Mucosa of rectum (tissue), 2 donors: ENCODE measurements at regions not wholly inside any gene's neighbourhood (a gene's known extent, or its start where the extent isn't known, plus 50 kb on each side); places are given as distances from the start of the nearest gene placed in this dataset.

Source experiments
- H3K27ac ChIP-seq, 2 donors: one replicate each; pipeline ENCODE4 v1.7.0; 2013; ENCODE audit warnings: inconsistent platforms in 2 of 2, low read depth in 2 of 2, low read length in 2 of 2
- H3K27me3 ChIP-seq, 2 donors: one replicate each; pipeline ENCODE4 v1.7.0; 2013; ENCODE audit warnings: low read length in 2 of 2; ENCODE audit not compliant: control insufficient read depth in 2 of 2, insufficient read depth in 2 of 2
- H3K36me3 ChIP-seq, 2 donors: one replicate each; pipeline ENCODE4 v1.7.0; 2013; ENCODE audit warnings: low read length in 2 of 2; ENCODE audit not compliant: control insufficient read depth in 2 of 2, insufficient read depth in 2 of 2
- H3K4me1 ChIP-seq, 2 donors: one replicate each; pipeline ENCODE4 v1.7.0; 2013; ENCODE audit warnings: low read length in 2 of 2, mild to moderate bottlenecking in 1 of 2; ENCODE audit not compliant: control insufficient read depth in 2 of 2, insufficient read depth in 2 of 2
- H3K4me3 ChIP-seq, 2 donors: one replicate each; pipeline ENCODE4 v1.7.0; 2013; ENCODE audit warnings: low read length in 2 of 2
- H3K9ac ChIP-seq, 2 donors: one replicate each; pipeline ENCODE4 v1.7.0; 2013; ENCODE audit warnings: low read length in 2 of 2, low read depth in 1 of 2, mild to moderate bottlenecking in 1 of 2
- H3K9me3 ChIP-seq, 2 donors: one replicate each; pipeline ENCODE4 v1.7.0; 2013; ENCODE audit warnings: low read length in 2 of 2; ENCODE audit not compliant: control insufficient read depth in 2 of 2
- donor health status: healthy.
- donor health status: Normal muscosa, but diverticular disease.

- H3K4me3 ChIP-seq, result no peak overlapping the region
- no peak overlapping the region for H3K9ac ChIP-seq
- no peaks in the 10 kb centered on the region for H3K4me1 ChIP-seq
- no peaks in the 10 kb centered on the region for H3K36me3 ChIP-seq
- H3K9me3 ChIP-seq, result no peaks in the 10 kb centered on the region
- no peak overlapping the region for H3K27ac ChIP-seq
- H3K27me3 ChIP-seq, result no peaks in the 10 kb centered on the region
Observed at GRCh38 chr20:22268675-22269074, 315.7 kb downstream of the FOXA2 start.

DNA sequence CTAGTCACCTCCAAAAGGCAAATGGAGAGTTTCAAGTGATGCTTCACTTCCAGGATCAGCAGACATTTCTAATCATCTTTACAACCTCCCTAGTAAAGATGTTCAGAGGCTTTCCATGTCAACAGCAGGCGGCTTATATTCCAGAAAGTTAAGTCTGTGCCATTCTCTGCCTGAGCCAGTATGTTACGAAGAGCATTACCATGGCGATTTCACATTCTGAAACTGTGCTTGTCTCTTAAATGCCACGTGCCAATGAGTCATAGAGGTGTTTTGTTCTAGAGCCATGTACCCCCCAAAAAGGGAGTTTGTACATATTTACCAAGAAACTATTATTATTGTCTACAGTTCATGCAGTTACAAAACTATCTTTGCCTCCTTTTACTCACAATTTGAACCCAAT lies 319.5 kb downstream of the FOXA2 start:
- Histone ChIP-seq H3K9me3 (no peaks in the 10 kb centered on the region), H3K27me3 (no peaks in the 10 kb centered on the region), H3K4me3 (no peak overlapping the region), H3K36me3 (no peaks in the 10 kb centered on the region), H3K9ac (no peak overlapping the region), H3K4me1 (no peaks in the 10 kb centered on the region), H3K27ac (no peak overlapping the region)

- Histone ChIP-seq H3K9me3 (no peaks in the 10 kb centered on the region), H3K27ac (no peak overlapping the region), H3K4me1 (no peaks in the 10 kb centered on the region), H3K27me3 (no peaks in the 10 kb centered on the region), H3K36me3 (no peaks in the 10 kb centered on the region), H3K4me3 (no peak overlapping the region), H3K9ac (no peak overlapping the region)
Observed at GRCh38 chr20:22260506-22260905, 323.9 kb downstream of the FOXA2 start.

DNA sequence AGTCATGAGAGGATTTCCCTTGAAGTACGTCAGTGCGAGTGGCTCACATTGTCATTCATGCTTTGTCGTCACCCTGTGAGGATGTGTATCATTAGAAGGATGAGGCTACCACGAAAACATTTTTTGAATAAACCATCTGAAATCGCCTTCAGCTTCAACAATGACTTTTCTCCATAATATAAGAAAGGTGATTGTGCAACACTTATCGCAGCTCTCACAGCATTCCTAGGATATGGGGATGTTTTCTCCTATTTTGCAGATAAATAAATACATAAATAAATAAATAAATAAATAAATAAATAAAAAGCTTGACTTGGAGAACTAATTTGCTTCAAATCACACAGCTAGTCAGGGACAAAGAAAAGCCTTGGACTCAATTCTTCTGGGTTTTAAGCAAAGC lies 326.5 kb downstream of the FOXA2 start:
- no peaks in the 10 kb centered on the region for H3K36me3 ChIP-seq
- H3K27me3 ChIP-seq, result no peaks in the 10 kb centered on the region
- H3K9me3 ChIP-seq, result no peaks in the 10 kb centered on the region

DNA sequence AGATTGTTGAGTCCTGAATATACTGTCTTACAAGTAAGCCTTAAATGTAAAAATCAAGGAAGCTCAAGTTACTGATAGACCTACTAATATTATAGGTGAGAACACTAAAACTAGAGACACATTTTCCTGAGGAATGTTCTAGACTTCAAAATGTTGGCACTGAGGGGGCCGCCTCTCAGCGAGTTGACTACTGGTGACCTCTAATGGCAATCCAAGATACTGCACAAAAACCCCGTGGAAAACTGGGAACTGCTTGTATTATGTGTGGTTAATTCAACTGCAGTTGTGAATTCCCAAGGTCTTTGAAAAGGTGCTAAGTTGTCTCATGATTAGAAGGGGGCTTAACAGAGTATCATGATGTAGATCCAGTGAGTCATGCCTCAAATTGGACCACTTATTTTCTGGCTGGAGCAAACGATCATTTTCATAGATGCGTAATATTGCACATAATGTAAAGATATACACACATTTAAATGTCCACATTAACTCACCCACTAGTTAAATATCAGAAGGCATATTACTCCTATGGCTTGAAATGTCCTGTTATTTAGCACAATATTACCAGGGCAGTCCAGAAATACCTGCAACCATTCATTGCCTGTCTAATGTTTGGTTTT lies 336.2 kb downstream of the FOXA2 start:
- Histone ChIP-seq H3K9ac (no peak overlapping the region), H3K36me3 (no peaks in the 10 kb centered on the region), H3K27ac (no peak overlapping the region), H3K4me3 (no peak overlapping the region), H3K4me1 (no peaks in the 10 kb centered on the region), H3K9me3 (no peaks in the 10 kb centered on the region), H3K27me3 (no peaks in the 10 kb centered on the region)

More for the DNA sequence above, 326.5 kb downstream of the FOXA2 start:
- Histone ChIP-seq H3K27ac (no peak overlapping the region), H3K4me1 (no peaks in the 10 kb centered on the region), H3K9ac (no peak overlapping the region), H3K4me3 (no peak overlapping the region)

DNA sequence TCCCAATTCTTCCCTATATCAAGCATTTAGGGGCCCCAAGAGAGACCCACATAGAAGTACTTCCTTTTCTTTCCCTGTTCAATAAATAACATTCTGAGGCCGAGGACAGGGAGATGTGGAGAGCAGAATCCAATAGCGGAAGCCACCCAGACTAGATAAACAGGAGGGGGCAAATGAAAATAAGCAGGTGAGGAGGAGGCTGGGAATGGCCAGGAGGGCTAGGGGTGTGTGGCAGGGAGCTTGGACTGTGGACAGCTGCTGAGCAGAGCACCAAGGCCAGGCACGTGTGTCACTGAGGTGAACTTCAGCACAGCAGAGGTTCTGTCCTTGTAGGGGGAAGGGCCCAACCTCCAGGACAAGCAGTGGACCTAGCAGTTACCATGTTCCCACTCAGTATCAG lies 339.2 kb downstream of the FOXA2 start:
- no peak overlapping the region for H3K4me3 ChIP-seq
- no peak overlapping the region for H3K27ac ChIP-seq
- H3K4me1 ChIP-seq, result no peaks in the 10 kb centered on the region
- H3K36me3 ChIP-seq, result no peaks in the 10 kb centered on the region
- H3K27me3 ChIP-seq, result no peaks in the 10 kb centered on the region
- no peaks in the 10 kb centered on the region for H3K9me3 ChIP-seq
- H3K9ac ChIP-seq, result no peak overlapping the region

DNA sequence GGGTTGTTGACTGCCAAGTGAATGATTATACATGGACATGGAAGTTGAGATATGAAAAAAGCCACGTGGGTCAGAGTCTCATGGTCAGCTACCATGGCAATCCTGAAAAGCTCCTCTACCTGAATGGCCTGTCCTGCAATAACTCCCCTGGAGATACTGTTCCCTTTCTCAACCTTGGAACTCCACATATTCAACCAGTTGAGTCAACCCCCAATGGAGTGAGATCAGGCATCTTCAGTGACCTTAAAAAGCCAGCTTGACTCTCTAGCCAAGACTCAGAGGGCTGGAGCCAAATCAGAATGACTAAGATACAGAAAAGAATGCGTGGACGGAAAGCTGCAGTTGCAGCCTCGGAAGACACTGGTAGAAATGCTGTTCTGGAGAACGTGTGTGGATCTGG lies 341.3 kb downstream of the FOXA2 start:
- H3K36me3 ChIP-seq, result no peaks in the 10 kb centered on the region
- no peaks in the 10 kb centered on the region for H3K4me1 ChIP-seq
- no peak overlapping the region for H3K9ac ChIP-seq
- H3K27ac ChIP-seq, result no peak overlapping the region
- no peaks in the 10 kb centered on the region for H3K27me3 ChIP-seq
- H3K4me3 ChIP-seq, result no peak overlapping the region
- H3K9me3 ChIP-seq, result no peaks in the 10 kb centered on the region

- Histone ChIP-seq H3K36me3 (no peaks in the 10 kb centered on the region), H3K4me3 (no peak overlapping the region)
Observed at GRCh38 chr20:22241609-22242008, 342.8 kb downstream of the FOXA2 start.

GRCh38 chr20:22232923-22233322 lies 351.4 kb downstream of the FOXA2 start:
- no peak overlapping the region for H3K4me3 ChIP-seq
- no peak overlapping the region for H3K27ac ChIP-seq
- no peaks in the 10 kb centered on the region for H3K9me3 ChIP-seq
- no peaks in the 10 kb centered on the region for H3K36me3 ChIP-seq
- H3K4me1 ChIP-seq, result no peaks in the 10 kb centered on the region
- peaks cover 0 to 2% of the 10 kb centered on the region in 2 donors for H3K27me3 ChIP-seq
- H3K9ac ChIP-seq, result no peak overlapping the region

More at GRCh38 chr20:22241609-22242008, 342.8 kb downstream of the FOXA2 start:
- H3K27me3 ChIP-seq, result no peaks in the 10 kb centered on the region
- H3K27ac ChIP-seq, result no peak overlapping the region
- H3K9ac ChIP-seq, result no peak overlapping the region
- H3K4me1 ChIP-seq, result no peaks in the 10 kb centered on the region
- H3K9me3 ChIP-seq, result no peaks in the 10 kb centered on the region

- Histone ChIP-seq H3K4me1 (no peaks in the 10 kb centered on the region), H3K9ac (no peak overlapping the region), H3K9me3 (no peaks in the 10 kb centered on the region)
Observed at GRCh38 chr20:22232473-22232872, 351.9 kb downstream of the FOXA2 start.

More at GRCh38 chr20:22232473-22232872, 351.9 kb downstream of the FOXA2 start:
- no peaks in the 10 kb centered on the region for H3K36me3 ChIP-seq
- no peak overlapping the region for H3K27ac ChIP-seq
- peaks cover 0 to 2% of the 10 kb centered on the region in 2 donors for H3K27me3 ChIP-seq
- H3K4me3 ChIP-seq, result no peak overlapping the region
